ENCODE measurements at regions not wholly inside any gene's neighbourhood (a gene's known extent, or its start where the extent isn't known, plus 50 kb on each side); places are given as distances from the start of the nearest gene placed in this dataset.

DNA sequence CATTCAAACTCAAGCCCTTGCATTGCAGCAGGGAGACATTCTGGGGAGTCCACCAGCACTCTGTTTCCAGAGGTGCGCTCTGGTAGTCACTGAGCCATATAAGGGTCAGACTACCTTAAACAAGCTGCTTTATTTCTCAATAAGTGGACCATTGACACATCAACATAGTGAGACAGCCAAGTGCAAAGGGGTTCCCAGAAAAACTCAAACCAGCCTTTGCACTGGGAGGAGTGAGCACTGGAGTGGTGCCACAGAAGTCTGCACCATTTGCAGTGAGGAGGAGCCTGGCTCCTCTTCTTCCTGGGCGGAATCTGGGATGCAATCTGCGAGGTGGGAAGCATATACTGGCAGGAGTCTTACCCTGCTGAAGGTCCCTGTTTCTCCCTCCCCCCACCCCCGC is 86.4 kb downstream of the OSR1 start:
- Histone ChIP-seq H2AFZ (ENCODE audit: low read depth, low read length) (no peak overlapping the region), H3K79me2 (replicated peaks; ENCODE audit: insufficient read depth, low read length) (no peaks in the 10 kb centered on the region), H3K9me2 (ENCODE audit: insufficient read depth, low read length) (no peaks in the 10 kb centered on the region), H3K27ac (ENCODE audit: low read length) (no peak overlapping the region), H3K4me3 (ENCODE audit: low read length) (no peak overlapping the region), H3K4me2 (ENCODE audit: low read length) (no peak overlapping the region), H4K20me1 (ENCODE audit: insufficient read depth) (no peaks in the 10 kb centered on the region), H3K27me3 (ENCODE audit: insufficient read depth, low read depth, low read length) (no peaks in the 10 kb centered on the region), H3K9me3 (ENCODE audit: low read length) (no peaks in the 10 kb centered on the region), H3K9ac (ENCODE audit: low read length) (no peak overlapping the region), H3F3A (ENCODE audit: insufficient read depth, low read length, poor library complexity, severe bottlenecking) (no peaks in the 10 kb centered on the region), H3K36me3 (ENCODE audit: insufficient read depth, low read length) (no peaks in the 10 kb centered on the region)
- TF ChIP-seq SMC3 (conservative IDR thresholded peaks at IDR 0.05; ENCODE audit: poor library complexity) (no peak), TAF1 (IDR thresholded peaks at IDR 0.05; ENCODE audit: low read depth) (no peak), POLR2AphosphoS5 (IDR thresholded peaks at IDR 0.05) (no peak), RAD21 (conservative IDR thresholded peaks at IDR 0.05) (no peak), EP300 (conservative IDR thresholded peaks at IDR 0.05; ENCODE audit: poor library complexity, severe bottlenecking) (no peak), EZH2 (IDR thresholded peaks at IDR 0.05; ENCODE audit: borderline replicate concordance, insufficient read depth, low read length, poor library complexity, severe bottlenecking) (no peak), MXI1 (conservative IDR thresholded peaks at IDR 0.05; ENCODE audit: poor library complexity, severe bottlenecking) (no peak)
- TF ChIP-seq, protein P1, sequence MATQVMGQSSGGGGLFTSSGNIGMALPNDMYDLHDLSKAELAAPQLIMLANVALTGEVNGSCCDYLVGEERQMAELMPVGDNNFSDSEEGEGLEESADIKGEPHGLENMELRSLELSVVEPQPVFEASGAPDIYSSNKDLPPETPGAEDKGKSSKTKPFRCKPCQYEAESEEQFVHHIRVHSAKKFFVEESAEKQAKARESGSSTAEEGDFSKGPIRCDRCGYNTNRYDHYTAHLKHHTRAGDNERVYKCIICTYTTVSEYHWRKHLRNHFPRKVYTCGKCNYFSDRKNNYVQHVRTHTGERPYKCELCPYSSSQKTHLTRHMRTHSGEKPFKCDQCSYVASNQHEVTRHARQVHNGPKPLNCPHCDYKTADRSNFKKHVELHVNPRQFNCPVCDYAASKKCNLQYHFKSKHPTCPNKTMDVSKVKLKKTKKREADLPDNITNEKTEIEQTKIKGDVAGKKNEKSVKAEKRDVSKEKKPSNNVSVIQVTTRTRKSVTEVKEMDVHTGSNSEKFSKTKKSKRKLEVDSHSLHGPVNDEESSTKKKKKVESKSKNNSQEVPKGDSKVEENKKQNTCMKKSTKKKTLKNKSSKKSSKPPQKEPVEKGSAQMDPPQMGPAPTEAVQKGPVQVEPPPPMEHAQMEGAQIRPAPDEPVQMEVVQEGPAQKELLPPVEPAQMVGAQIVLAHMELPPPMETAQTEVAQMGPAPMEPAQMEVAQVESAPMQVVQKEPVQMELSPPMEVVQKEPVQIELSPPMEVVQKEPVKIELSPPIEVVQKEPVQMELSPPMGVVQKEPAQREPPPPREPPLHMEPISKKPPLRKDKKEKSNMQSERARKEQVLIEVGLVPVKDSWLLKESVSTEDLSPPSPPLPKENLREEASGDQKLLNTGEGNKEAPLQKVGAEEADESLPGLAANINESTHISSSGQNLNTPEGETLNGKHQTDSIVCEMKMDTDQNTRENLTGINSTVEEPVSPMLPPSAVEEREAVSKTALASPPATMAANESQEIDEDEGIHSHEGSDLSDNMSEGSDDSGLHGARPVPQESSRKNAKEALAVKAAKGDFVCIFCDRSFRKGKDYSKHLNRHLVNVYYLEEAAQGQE (IDR thresholded peaks at IDR 0.05; ENCODE audit: borderline replicate concordance) = no peak
- TF ChIP-seq, protein P2, sequence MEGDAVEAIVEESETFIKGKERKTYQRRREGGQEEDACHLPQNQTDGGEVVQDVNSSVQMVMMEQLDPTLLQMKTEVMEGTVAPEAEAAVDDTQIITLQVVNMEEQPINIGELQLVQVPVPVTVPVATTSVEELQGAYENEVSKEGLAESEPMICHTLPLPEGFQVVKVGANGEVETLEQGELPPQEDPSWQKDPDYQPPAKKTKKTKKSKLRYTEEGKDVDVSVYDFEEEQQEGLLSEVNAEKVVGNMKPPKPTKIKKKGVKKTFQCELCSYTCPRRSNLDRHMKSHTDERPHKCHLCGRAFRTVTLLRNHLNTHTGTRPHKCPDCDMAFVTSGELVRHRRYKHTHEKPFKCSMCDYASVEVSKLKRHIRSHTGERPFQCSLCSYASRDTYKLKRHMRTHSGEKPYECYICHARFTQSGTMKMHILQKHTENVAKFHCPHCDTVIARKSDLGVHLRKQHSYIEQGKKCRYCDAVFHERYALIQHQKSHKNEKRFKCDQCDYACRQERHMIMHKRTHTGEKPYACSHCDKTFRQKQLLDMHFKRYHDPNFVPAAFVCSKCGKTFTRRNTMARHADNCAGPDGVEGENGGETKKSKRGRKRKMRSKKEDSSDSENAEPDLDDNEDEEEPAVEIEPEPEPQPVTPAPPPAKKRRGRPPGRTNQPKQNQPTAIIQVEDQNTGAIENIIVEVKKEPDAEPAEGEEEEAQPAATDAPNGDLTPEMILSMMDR (IDR thresholded peaks at IDR 0.05; ENCODE audit: poor library complexity, severe bottlenecking) = no peak

DNA sequence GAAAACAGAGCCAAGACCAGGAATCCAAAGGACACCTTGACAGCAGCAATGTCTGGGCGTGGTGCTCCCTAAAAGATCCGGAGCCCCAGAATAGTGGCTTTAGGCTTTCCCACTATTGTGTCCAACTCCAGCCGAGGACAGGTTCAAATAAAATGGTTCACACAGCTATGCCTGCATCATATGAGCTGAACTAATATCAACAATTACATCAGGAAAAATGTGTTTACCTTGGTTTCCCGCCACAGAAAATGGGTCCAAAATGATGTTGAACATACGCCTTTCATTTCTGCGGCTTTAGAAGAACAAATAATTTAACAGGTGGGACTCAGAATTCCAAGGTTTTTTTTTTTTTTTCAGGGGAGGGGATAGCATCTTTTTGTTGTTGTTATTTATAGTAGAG is 93.6 kb downstream of the OSR1 start:
- H3K9ac ChIP-seq (ENCODE audit: low read length) = no peak overlapping the region
- no peaks in the 10 kb centered on the region for H3K79me2 ChIP-seq (replicated peaks; ENCODE audit: insufficient read depth, low read length)
- H3K9me3 ChIP-seq (ENCODE audit: low read length) = no peaks in the 10 kb centered on the region
- H3K9me2 ChIP-seq (ENCODE audit: insufficient read depth, low read length) = no peaks in the 10 kb centered on the region
- TF ChIP-seq RAD21 (conservative IDR thresholded peaks at IDR 0.05) (no peak), POLR2AphosphoS5 (IDR thresholded peaks at IDR 0.05) (no peak), EZH2 (IDR thresholded peaks at IDR 0.05; ENCODE audit: borderline replicate concordance, insufficient read depth, low read length, poor library complexity, severe bottlenecking) (no peak), SMC3 (conservative IDR thresholded peaks at IDR 0.05; ENCODE audit: poor library complexity) (no peak), EP300 (conservative IDR thresholded peaks at IDR 0.05; ENCODE audit: poor library complexity, severe bottlenecking) (no peak), TAF1 (IDR thresholded peaks at IDR 0.05; ENCODE audit: low read depth) (no peak), MXI1 (conservative IDR thresholded peaks at IDR 0.05; ENCODE audit: poor library complexity, severe bottlenecking) (no peak)
- TF ChIP-seq, protein P2 (IDR thresholded peaks at IDR 0.05; ENCODE audit: poor library complexity, severe bottlenecking) = no peak
- TF ChIP-seq, protein P1 (IDR thresholded peaks at IDR 0.05; ENCODE audit: borderline replicate concordance) = no peak
- no peak overlapping the region for H3K4me2 ChIP-seq (ENCODE audit: low read length)
- H3F3A ChIP-seq (ENCODE audit: insufficient read depth, low read length, poor library complexity, severe bottlenecking) = no peaks in the 10 kb centered on the region
- H3K36me3 ChIP-seq (ENCODE audit: insufficient read depth, low read length) = no peaks in the 10 kb centered on the region
- no peak overlapping the region for H2AFZ ChIP-seq (ENCODE audit: low read depth, low read length)
- H3K4me3 ChIP-seq (ENCODE audit: low read length) = no peak overlapping the region
- no peak overlapping the region for H3K27ac ChIP-seq (ENCODE audit: low read length)
- H3K27me3 ChIP-seq (ENCODE audit: insufficient read depth, low read depth, low read length) = no peaks in the 10 kb centered on the region
- no peaks in the 10 kb centered on the region for H4K20me1 ChIP-seq (ENCODE audit: insufficient read depth)

All from neural cell (in vitro differentiated cells).